ENCODE measurements at regions not wholly inside any gene's neighbourhood (a gene's known extent, or its start where the extent isn't known, plus 50 kb on each side); places are given as distances from the start of the nearest gene placed in this dataset.

DNA sequence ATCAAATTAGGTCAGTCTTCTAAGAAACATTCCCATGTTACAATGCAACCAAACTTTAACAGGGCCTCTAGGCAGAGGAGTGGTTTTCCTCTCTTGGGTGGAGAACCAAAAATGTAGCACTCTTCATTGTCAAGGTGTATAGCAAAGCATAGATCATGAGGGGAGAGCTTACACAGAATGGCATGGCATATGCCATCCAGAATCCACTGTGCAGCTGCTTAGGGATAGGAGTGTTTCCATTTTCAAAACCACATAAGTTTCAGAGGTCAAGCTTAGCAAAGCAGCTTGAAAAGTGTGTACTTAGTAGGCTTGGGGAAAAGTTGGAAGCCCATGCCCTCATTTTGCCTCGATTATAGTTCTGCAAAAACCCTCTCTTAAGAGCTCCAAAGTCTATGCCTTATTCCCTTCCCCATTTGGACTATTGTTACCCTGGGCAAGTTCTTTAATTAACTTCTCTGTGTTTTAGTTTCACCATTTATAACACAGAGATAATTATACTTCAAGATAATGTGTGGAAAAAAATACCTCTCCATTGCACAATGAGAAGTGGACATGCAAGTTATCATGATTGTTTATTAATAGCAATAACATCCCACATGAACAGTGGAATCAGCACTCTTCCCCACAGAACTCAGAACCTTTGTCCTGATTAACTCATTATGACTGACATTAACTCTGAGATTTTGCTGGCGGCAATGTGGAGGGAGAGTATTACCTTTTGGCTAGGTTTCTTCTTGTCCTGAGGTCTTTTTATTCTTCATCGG is 398.9 kb upstream of the WWC1 start:
- no peak for DNase-seq (ENCODE audit: extremely low read depth in 1 of 2, low read depth in 1 of 2)

- DNase-seq (ENCODE audit: extremely low read depth in 1 of 2, low read depth in 1 of 2): no peak
Observed at GRCh38 chr5:167893271-167893670, 398.2 kb upstream of the WWC1 start.

DNA sequence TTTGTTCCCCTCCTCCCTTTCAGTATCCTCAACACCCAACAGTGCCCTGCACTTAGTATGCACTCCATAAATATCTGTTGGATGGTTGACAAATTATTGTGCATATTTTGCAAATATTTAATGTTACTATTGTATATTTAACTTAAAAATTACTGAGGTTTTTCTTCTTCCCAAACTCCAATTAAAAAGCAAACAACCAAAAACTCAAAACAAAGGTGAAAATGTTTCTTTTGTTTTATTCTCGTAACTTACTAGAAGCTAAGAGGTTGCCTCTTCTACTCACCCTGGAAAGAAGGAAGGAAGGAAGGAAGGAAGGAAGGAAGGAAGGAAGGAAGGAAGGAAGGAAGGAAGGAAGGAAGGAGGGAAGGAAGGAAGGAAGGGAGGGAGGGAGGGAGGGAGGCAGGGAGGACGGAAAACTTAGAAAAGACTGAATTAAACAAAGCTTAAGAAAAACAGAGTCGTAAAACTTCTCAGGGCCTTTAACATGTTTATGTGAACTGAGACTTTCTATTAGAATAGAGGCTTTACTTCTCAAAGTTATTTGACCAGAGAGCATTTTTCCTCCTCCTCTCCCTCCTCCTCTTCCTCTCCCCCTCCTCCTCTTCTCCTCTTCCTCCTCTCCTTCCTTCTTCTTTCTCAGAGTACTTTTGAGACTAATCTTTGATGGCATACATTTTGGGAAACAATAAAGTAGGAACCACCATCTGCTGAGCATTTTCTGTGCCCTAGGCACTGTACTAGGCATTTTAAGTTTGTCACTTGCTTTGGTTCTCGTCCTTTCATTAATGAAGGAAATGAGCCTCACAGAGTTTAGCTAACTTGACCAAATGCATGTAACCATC is 396.6 kb upstream of the WWC1 start:
- DNase-seq (ENCODE audit: extremely low read depth in 1 of 2, low read depth in 1 of 2): no peak

DNA sequence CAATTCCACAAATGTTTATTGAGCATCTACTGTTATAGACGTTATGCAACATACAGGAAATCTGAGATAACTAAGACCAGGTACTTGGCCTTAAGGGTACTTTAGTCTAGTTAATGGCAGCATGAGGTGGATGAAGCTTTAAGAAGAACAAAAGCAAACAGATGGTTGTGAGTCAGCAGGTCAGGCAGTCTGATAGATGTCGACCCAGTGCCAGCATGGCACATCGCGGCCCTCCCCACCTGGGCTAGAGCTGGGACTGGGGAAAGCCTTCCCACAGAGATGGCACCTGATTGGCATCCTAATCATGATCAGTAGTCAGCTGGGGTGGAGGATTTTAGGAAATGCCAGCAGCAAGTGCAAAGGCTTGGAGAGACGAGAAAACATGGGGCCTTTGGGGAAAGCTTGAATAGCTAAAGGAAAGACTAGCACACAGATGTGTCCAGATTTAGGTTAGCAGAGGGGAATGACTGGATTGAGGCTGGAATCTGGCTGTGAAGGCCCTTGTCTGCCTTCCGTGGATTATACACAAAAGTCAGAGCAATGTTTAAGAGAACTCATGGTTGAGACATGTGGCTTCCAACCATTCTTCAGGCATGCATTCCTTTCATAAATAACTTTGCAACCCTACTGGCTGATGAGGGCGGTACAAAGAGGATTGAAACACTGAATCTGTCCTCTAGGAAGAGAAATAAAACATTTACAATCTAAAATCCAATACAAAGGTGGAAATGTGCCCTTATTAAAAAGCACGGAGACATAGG is 395.4 kb upstream of the WWC1 start:
- no peak for DNase-seq (ENCODE audit: extremely low read depth in 1 of 2, low read depth in 1 of 2)

GRCh38 chr5:167896814-167897213 is 394.6 kb upstream of the WWC1 start:
- no peak for DNase-seq (ENCODE audit: extremely low read depth in 1 of 2, low read depth in 1 of 2)

DNA sequence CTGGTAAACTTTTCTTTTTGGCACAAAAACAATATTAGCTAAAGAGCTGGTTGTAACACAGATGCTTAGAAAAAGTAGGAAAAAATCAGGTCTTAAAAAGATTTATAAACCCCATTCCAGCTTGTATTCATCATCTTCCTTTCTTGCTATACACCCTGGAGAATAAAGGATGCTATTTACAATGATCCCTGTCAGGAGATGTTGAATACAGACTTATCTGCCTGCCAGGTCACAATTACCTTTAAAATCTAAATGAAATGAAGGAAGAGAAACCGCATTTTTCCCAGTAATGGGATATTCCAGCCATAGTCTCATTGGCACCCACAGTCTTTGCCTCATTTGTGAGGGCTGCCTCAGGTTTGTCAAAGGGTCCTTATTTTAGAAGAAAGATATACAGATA is 394.1 kb upstream of the WWC1 start:
- DNase-seq (ENCODE audit: extremely low read depth in 1 of 2, low read depth in 1 of 2): no peak

DNA sequence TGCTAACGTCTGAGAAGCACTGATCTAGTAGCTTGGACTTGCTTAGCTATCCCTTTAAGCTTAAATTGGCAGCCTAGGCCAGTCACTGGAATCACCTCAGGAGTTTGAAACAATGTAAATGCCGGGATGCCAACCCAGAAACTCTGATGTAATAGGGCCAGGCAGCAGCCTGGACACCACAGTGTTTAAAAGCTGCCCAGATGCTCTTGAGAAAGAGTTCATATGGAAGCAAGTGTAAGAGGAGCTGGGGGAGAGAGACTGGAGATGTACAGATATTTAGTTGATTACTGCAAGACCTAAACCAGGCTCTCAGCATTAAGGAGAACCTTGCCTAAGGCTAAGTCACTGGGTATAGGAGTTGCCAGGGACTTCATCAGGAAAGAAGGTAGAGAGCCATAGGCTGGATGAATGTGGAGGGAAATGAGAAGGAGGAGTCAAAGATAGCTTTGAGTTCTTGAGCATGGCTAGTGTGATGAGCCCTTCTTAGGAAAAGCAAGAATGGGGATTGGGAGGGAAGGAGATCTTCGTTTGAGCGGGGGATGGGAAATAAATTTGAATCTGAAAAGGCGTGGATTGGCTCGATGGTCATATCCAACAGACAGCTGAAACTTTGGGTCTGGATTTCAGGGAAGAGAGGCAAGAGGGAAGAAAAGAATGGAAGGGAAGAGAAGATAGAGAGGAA is 392.9 kb upstream of the WWC1 start:
- no peak for DNase-seq (ENCODE audit: extremely low read depth in 1 of 2, low read depth in 1 of 2)

DNA sequence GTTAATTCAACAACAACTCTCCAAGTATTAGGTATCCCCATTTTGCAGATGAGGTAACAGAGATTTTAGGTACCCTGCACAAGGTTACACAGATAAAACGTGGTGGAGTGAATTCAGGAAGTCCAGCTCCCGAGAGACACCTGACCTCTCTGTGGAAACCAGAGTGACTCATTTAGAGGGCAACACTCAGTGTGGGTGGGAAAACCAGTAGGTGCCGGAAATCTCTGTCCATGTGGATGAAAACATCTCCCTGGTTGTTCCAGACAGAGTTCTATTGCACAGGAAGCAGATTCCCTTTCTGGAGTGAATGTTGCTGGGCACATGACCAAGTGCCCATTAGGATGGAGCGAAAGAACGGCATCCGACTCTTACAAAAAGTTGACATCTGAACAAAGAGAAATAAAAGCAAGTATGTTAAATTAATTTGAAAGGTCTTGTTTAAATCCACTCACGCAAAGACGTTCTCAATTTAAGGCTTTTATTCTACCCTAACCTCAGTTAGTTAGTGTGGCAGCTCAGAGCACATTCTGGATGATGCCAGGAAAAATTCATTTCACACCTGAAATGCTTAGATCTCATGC is 391.9 kb upstream of the WWC1 start:
- DNase-seq (ENCODE audit: extremely low read depth in 1 of 2, low read depth in 1 of 2): no peak

- no peak for DNase-seq (ENCODE audit: extremely low read depth in 1 of 2, low read depth in 1 of 2)
Observed at GRCh38 chr5:167900340-167900935, 391.0 kb upstream of the WWC1 start.

DNA sequence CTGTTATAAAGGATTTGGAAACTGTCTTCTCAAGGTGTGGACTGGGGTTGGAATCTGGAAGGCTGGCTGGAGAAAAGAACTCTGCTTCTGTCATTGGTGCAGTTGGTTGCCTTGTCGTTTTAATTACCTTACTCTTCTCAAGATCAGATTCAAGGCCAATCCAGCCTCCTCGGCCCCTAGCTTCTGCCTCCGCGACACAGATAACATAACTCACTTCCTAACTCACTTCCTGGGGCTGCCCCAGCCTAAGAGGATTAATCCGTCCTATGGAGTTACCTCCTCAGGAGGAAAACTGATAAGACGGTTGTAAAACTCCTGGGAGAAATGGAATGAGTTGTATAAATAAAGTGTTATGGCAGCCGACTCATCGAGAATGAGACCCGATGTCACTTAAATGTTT is 389.1 kb upstream of the WWC1 start:
- DNase-seq (ENCODE audit: extremely low read depth in 1 of 2, low read depth in 1 of 2): no peak

DNA sequence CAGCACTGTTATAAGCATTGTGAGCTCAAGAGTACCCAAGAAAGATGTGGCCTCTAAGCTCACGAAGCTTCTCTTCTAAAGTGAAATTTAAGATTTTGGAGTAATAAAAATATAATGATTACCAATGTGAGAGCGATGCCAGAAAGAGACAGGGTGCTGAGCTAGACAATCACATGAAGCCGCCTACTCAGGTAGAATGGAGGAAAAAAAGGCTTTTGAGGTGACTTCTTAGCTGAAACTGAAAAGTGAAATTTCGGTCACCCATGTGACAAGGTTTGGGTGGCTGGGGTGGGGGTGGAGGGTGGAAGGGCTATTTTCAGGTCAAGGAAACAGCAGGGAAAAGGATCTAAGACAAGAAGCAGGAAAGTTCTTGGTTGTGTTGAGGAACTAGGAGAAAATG is 388.2 kb upstream of the WWC1 start:
- DNase-seq (ENCODE audit: extremely low read depth in 1 of 2, low read depth in 1 of 2): no peak

DNA sequence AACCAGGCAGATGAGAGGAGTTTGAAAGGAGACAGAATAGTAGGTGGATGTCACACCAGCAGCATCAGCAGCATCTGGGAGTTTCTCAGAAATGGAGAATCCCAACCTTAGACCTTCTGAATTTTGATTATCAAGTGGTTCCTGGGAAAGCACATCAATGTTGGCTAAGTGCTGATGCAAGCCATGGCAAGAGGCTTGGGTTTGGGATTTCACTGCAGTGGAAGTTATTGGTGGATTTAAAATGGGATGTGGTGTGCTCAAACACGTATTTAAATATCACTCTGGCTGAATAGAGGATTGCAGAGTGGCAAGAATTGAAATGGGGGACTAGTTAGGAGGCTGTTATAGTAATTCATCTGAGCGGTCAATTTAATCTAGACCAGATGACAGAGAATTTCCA is 387.8 kb upstream of the WWC1 start:
- no peak for DNase-seq (ENCODE audit: extremely low read depth in 1 of 2, low read depth in 1 of 2)

GRCh38 chr5:167905919-167906853 is 385.3 kb upstream of the WWC1 start:
- DNase-seq (ENCODE audit: extremely low read depth in 1 of 2, low read depth in 1 of 2): no peak

GRCh38 chr5:167908606-167909005 is 382.8 kb upstream of the WWC1 start:
- no peak for DNase-seq (ENCODE audit: extremely low read depth in 1 of 2, low read depth in 1 of 2)

- DNase-seq (ENCODE audit: extremely low read depth in 1 of 2, low read depth in 1 of 2): no peak
Observed at GRCh38 chr5:167912941-167913665, 378.3 kb upstream of the WWC1 start.

DNA sequence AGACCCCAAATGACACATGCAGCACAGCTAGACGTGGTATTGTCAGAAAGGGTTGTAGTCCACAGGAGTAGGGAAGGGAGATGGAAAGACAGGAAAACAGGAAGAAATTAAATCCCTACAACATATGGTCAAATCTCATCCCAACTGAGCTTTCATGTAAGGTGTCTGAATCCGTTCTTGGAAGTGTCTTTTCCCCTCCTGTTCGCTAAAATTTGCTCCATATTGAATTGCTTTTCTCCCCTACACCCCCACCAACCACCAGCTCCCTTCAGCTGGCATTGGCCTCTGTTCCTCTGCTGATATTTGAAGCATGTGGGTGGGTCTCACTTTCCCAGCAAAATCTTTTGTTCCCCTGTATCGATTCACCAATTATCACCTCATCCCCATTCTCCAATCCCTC is 376.2 kb upstream of the WWC1 start:
- no peak for DNase-seq (ENCODE audit: extremely low read depth in 1 of 2, low read depth in 1 of 2)

DNA sequence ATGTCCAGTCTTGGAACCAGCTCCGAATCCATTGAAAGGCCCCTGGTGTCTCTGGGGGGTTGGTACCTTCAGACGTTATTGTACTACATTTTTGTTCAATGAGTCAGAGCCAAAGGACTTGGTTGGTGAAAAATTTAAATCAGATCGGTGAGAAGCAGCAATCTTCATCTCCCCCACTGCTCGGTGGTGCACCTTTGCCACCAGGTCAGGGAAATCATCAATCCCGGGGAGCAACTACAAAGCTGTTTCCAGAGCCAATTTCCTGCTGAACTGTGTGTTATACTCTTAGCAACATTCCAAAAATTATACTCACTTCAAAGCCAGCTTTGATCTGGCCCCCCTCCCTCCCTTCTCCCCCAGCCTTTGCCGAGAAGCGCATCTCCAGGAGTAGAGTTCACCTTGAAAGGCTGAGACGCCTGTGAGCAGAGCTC is 375.2 kb upstream of the WWC1 start:
- DNase-seq (ENCODE audit: extremely low read depth in 1 of 2, low read depth in 1 of 2): no peak

DNA sequence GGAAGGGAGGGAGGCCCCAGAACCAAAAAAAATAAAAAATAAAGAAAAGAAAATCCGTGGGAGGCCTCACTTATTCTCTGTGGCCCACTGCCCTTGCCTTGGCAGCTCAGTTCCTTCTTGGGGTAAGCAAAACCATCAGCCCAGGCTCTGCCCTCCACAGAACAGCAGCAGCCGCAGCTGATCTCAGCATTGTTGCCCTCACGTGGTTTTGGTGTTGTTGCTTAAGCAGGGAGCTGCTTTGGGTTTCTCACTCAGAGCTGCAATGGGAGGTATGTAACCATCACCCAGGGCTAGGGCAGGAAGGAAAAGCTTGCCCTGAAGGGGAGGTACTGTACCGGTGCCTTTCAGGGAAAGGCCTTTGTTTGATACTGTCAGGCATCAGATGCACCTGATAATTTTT is 374.7 kb upstream of the WWC1 start:
- DNase-seq (ENCODE audit: extremely low read depth in 1 of 2, low read depth in 1 of 2): no peak
